ENCODE measurements at regions not wholly inside any gene's neighbourhood (a gene's known extent, or its start where the extent isn't known, plus 50 kb on each side); places are given as distances from the start of the nearest gene placed in this dataset.

DNA sequence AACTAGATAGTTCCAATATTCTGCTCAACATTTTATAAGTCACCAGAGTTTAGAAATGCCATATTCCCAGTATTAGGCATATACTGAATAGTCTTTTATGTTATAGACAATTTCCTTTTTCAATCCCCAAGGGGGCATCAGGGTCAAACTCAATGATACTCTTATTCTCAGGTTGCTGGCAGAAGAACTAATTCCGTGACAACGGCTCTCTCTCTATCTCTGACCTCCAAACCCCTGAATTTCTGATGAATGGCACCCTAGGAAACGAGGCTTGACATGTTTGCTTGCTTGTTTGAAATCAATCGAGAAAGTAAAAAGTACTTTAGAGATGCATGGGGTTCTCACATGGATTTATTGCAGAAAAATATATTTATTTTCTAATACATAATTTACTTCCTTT, 160.1 kb downstream of the CASP12 start:
- Histone ChIP-seq H3K27ac (ENCODE audit: low read depth, low read length) (no peak overlapping the region), H3K9ac (ENCODE audit: low read depth, low read length) (no peak overlapping the region), H3K27me3 (ENCODE audit: insufficient read depth, low read length) (no peaks in the 10 kb centered on the region), H3K9me3 (ENCODE audit: insufficient read depth, low read depth, low read length) (no peaks in the 10 kb centered on the region), H3K36me3 (ENCODE audit: insufficient read depth, low read length) (no peaks in the 10 kb centered on the region), H3K4me1 (ENCODE audit: insufficient read depth, low read length) (no peaks in the 10 kb centered on the region), H3K4me3 (ENCODE audit: low read length) (no peak overlapping the region)
- 96% methylated on average over 4 of the region's 4 CpGs for WGBS

DNA sequence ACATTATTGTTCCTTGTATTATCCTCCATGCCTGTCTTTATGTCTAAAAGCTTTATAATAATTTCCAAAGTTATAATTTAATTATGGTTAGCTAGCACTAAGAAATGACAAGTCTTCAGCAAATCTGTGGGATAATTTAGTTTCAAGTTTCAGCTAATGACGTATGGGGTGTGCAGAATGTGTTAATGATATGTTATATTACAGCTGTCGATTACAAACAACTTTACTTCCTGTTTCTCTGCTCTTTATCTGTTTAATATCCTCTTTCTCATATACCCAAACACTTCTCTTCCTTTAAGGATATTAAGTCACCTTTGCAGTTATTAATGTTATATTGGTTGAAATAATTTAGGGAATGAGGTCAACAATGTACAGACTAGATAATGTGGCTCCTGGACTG, 161.8 kb downstream of the CASP12 start:
- no peaks in the 10 kb centered on the region for H3K4me1 ChIP-seq (ENCODE audit: insufficient read depth, low read length)
- H3K9ac ChIP-seq (ENCODE audit: low read depth, low read length) = no peak overlapping the region
- H3K27me3 ChIP-seq (ENCODE audit: insufficient read depth, low read length) = no peaks in the 10 kb centered on the region
- H3K36me3 ChIP-seq (ENCODE audit: insufficient read depth, low read length) = no peaks in the 10 kb centered on the region
- no peak overlapping the region for H3K4me3 ChIP-seq (ENCODE audit: low read length)
- no peak overlapping the region for H3K27ac ChIP-seq (ENCODE audit: low read depth, low read length)
- 100% methylated on average over 1 of the region's 2 CpGs for whole genome bisulfite sequencing
- no peaks in the 10 kb centered on the region for H3K9me3 ChIP-seq (ENCODE audit: insufficient read depth, low read depth, low read length)

DNA sequence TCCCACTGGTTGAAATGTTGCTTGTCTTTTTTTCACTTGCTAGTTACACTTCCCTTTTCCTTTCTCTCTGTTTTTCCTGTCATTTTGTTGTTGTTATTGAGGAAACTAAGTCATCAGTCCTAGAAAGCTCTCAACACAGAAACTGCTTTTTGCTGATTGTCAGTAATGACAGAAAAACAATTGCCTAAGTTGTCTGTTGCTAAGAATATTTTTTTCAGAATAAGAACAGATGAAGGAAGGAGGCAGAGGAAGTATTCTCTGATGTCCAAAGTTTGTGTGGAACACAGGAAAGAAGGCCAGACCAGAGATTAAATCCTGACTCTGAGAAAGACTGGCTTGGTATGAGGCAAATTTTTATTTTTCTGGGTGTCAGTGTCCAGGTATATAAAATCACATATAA, 163.3 kb downstream of the CASP12 start:
- H3K27me3 ChIP-seq (ENCODE audit: insufficient read depth, low read length) = no peaks in the 10 kb centered on the region
- H3K27ac ChIP-seq (ENCODE audit: low read depth, low read length) = no peak overlapping the region
- no peak overlapping the region for H3K4me3 ChIP-seq (ENCODE audit: low read length)
- H3K4me1 ChIP-seq (ENCODE audit: insufficient read depth, low read length) = no peaks in the 10 kb centered on the region
- H3K9ac ChIP-seq (ENCODE audit: low read depth, low read length) = no peak overlapping the region
- H3K36me3 ChIP-seq (ENCODE audit: insufficient read depth, low read length) = no peaks in the 10 kb centered on the region
- H3K9me3 ChIP-seq (ENCODE audit: insufficient read depth, low read depth, low read length) = no peaks in the 10 kb centered on the region

DNA sequence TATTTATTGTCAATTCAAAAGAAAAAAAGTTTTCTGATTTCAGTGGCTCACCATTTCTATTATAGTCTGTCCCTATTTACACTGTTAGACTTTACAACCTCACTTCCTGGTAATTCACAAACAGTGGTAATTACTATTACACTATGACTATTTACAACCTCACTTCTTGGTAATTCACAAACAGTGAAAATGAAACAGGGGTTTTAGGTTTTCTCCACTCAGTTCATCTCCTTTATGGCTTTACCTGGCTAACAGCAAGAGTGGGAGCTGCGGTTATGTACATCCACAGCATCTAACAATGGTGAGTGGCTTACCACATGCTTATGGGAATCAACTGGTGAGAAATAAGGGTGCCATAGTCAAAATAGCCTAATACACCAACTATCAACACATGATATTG, 166.4 kb downstream of the CASP12 start:
- no peaks in the 10 kb centered on the region for H3K4me1 ChIP-seq (ENCODE audit: insufficient read depth, low read length)
- no peak overlapping the region for H3K9ac ChIP-seq (ENCODE audit: low read depth, low read length)
- no peaks in the 10 kb centered on the region for H3K36me3 ChIP-seq (ENCODE audit: insufficient read depth, low read length)
- no peaks in the 10 kb centered on the region for H3K27me3 ChIP-seq (ENCODE audit: insufficient read depth, low read length)
- WGBS = 88% methylated on average over 1 of the region's 1 CpG
- no peaks in the 10 kb centered on the region for H3K9me3 ChIP-seq (ENCODE audit: insufficient read depth, low read depth, low read length)
- no peak overlapping the region for H3K27ac ChIP-seq (ENCODE audit: low read depth, low read length)
- H3K4me3 ChIP-seq (ENCODE audit: low read length) = no peak overlapping the region

DNA sequence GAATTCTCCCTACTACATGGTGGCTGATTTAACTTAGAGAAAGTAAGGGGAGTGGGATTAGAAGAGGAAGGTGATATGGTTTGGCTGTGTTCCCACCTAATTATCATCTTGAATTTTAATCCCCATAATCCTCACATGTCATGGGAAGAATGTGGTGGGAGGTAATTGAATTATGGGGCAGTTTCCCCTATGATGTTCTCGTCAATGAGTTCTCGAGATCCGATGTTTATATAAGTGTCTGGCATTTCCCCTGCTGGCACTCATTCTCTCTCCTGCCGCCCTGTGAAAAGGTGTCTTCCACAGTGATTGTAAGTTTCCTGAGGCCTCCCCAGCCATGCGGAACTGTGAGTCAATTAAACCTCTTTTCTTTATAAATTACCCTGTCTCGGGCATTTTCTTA, 169.3 kb downstream of the CASP12 start:
- no peaks in the 10 kb centered on the region for H3K36me3 ChIP-seq (ENCODE audit: insufficient read depth, low read length)
- H3K9ac ChIP-seq (ENCODE audit: low read depth, low read length) = no peak overlapping the region
- WGBS = 88% methylated on average over 5 of the region's 6 CpGs
- no peaks in the 10 kb centered on the region for H3K9me3 ChIP-seq (ENCODE audit: insufficient read depth, low read depth, low read length)
- H3K4me1 ChIP-seq (ENCODE audit: insufficient read depth, low read length) = no peaks in the 10 kb centered on the region
- H3K4me3 ChIP-seq (ENCODE audit: low read length) = no peak overlapping the region
- H3K27ac ChIP-seq (ENCODE audit: low read depth, low read length) = no peak overlapping the region
- no peaks in the 10 kb centered on the region for H3K27me3 ChIP-seq (ENCODE audit: insufficient read depth, low read length)

DNA sequence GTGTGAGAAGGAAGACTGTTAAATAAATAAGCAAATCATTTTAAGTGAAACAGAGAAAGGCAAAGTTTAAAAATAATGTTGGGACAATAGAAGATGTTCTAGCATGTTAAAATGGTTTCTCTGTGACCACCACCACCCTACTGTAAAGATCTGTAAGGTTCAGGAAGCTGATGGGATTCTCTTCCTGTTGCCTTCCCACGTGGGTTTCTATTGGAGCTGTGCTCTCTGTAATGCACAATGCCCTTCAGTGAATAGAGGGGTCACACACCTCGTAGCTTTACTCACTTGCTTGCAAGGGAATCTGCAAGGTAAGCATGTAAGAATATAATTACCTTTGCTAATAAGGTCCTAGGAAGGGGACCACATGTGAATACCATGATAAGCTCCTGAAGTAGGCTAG, 170.5 kb downstream of the CASP12 start:
- H3K4me3 ChIP-seq (ENCODE audit: low read length) = no peak overlapping the region
- H3K27ac ChIP-seq (ENCODE audit: low read depth, low read length) = no peak overlapping the region
- no peaks in the 10 kb centered on the region for H3K36me3 ChIP-seq (ENCODE audit: insufficient read depth, low read length)
- peaks cover 9% of the 10 kb centered on the region; the same call in 1 of the 2 replicates for H3K9me3 ChIP-seq (ENCODE audit: insufficient read depth, low read depth, low read length)
- 74% methylated on average over 2 of the region's 2 CpGs for WGBS
- H3K9ac ChIP-seq (ENCODE audit: low read depth, low read length) = no peak overlapping the region
- no peaks in the 10 kb centered on the region for H3K27me3 ChIP-seq (ENCODE audit: insufficient read depth, low read length)
- no peaks in the 10 kb centered on the region for H3K4me1 ChIP-seq (ENCODE audit: insufficient read depth, low read length)

DNA sequence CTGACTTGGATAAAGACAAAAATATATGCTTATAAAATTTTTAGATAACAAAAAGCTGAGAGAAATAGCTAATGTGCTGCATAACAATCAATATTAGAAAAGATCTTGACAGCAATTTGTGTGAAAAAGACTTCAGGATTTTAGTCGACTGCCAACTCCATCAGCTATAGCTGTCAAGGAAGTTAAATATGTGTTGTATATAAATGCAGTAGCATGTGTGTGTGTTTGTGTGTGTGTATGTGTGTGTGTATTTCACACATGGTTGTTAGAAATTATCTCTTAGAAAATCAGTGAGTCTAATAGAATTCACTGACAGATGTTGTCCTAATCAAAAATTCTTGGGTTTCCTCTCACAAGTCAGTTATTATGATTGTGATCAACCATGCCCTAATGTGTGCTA, 171.2 kb downstream of the CASP12 start:
- H3K9ac ChIP-seq (ENCODE audit: low read depth, low read length) = no peak overlapping the region
- no peak overlapping the region for H3K4me3 ChIP-seq (ENCODE audit: low read length)
- no peak overlapping the region for H3K27ac ChIP-seq (ENCODE audit: low read depth, low read length)
- H3K9me3 ChIP-seq (ENCODE audit: insufficient read depth, low read depth, low read length) = peaks cover 11% of the 10 kb centered on the region; the same call in 1 of the 2 replicates
- WGBS = 96% methylated on average over 1 of the region's 1 CpG
- no peaks in the 10 kb centered on the region for H3K4me1 ChIP-seq (ENCODE audit: insufficient read depth, low read length)
- H3K36me3 ChIP-seq (ENCODE audit: insufficient read depth, low read length) = no peaks in the 10 kb centered on the region
- H3K27me3 ChIP-seq (ENCODE audit: insufficient read depth, low read length) = no peaks in the 10 kb centered on the region

DNA sequence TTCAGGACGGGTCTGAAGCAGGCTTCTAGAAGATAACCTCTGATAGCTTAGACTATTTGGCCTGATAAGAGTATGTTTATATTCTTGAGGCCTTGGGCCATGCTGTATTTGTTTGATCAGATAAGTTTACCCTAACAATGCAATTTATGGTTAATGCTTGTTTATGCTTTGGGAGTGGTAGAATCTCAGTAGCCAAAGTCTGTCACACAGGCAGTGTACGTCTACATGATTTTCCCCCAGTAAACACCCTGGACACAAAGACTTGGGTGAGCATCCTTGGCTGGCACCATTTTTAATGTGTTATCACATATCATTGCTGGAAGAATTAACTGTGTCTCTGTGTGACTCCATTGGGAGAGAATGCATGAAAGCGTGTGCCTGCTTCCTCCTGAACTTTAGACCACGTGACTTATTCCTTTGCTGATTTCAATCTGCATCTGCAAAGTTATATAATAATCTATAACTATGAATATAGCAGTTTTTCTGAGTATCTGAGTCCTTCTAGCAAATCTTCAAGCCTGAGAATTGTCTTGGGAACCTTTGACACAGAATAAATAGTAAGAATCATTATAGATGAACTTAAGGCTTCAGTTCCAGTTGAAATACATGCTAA, 172.4 kb downstream of the CASP12 start:
- H3K4me1 ChIP-seq (ENCODE audit: insufficient read depth, low read length) = no peaks in the 10 kb centered on the region
- H3K27ac ChIP-seq (ENCODE audit: low read depth, low read length) = no peak overlapping the region
- no peaks in the 10 kb centered on the region for H3K36me3 ChIP-seq (ENCODE audit: insufficient read depth, low read length)
- H3K9ac ChIP-seq (ENCODE audit: low read depth, low read length) = no peak overlapping the region
- peaks cover 11% of the 10 kb centered on the region; the same call in 1 of the 2 replicates for H3K9me3 ChIP-seq (ENCODE audit: insufficient read depth, low read depth, low read length)
- WGBS = 95% methylated on average over 3 of the region's 4 CpGs
- H3K4me3 ChIP-seq (ENCODE audit: low read length) = no peak overlapping the region
- no peaks in the 10 kb centered on the region for H3K27me3 ChIP-seq (ENCODE audit: insufficient read depth, low read length)

DNA sequence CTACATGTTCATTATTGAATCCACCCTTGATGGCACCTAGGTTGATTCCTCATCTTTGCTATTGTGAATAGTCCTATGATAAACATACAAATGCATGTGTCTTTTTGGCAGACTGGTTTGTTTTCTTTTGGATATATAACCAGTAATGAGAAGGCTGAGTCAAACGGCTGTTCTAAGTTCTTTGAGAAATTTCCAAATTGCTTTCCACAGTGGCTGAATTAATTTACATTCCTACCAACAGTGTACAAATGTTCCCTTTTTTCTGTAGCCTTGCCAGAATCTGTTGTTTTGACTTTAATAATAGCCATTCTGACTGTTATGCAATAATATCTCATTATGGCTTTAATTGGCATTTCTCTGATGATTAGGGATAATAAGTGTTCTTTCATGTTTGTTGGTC, 184.9 kb downstream of the CASP12 start:
- no peaks in the 10 kb centered on the region; the same call in 1 of the 2 replicates for H3K4me1 ChIP-seq (ENCODE audit: insufficient read depth, low read length)

DNA sequence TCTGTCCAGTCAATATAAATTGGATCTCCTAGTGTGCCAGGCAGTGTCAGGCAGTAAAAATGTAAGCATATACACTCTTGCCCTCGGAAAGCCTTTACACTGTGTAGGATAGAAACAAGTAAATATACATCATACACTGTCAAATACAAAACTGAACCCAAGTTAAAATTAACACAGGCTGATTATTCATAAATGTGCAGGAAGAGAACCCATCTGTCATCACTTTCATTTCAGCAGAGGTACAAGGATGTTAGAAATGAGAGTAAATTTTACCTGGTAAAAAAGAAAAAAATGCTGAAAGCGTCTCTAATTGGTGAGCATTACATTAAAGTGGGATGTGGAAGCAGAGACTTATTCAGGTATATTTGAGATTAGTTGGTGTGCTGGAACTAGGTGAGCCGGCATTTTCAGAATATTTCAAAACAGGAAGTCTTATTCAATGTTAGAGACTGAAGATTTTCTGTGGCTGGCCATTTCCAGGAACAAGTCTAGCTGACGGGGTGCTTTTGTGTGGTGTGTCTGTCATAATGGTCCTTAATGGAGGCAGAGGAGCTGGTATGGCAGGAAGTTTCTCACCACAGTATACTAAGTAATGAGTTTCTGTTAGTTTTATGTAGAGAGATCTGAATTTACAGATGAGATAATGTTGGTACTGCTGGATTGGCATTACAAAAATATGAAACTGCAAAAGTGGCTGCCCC, 192.6 kb downstream of the CASP12 start:
- Histone ChIP-seq H3K36me3 (ENCODE audit: insufficient read depth, low read length) (no peaks in the 10 kb centered on the region), H3K9ac (ENCODE audit: low read depth, low read length) (no peak overlapping the region), H3K4me1 (ENCODE audit: insufficient read depth, low read length) (peaks cover 15% of the 10 kb centered on the region), H3K9me3 (ENCODE audit: insufficient read depth, low read depth, low read length) (no peaks in the 10 kb centered on the region), H3K4me3 (ENCODE audit: low read length) (no peak overlapping the region), H3K27me3 (ENCODE audit: insufficient read depth, low read length) (no peaks in the 10 kb centered on the region), H3K27ac (ENCODE audit: low read depth, low read length) (no peak overlapping the region)
- WGBS = 89% methylated on average over 3 of the region's 4 CpGs

More for the DNA sequence above, 184.9 kb downstream of the CASP12 start:
- Histone ChIP-seq H3K9me3 (ENCODE audit: insufficient read depth, low read depth, low read length) (no peaks in the 10 kb centered on the region), H3K36me3 (ENCODE audit: insufficient read depth, low read length) (no peaks in the 10 kb centered on the region), H3K4me3 (ENCODE audit: low read length) (no peak overlapping the region), H3K27me3 (ENCODE audit: insufficient read depth, low read length) (no peaks in the 10 kb centered on the region), H3K27ac (ENCODE audit: low read depth, low read length) (no peak overlapping the region), H3K9ac (ENCODE audit: low read depth, low read length) (no peak overlapping the region)
- WGBS = 93% methylated on average over 1 of the region's 1 CpG

DNA sequence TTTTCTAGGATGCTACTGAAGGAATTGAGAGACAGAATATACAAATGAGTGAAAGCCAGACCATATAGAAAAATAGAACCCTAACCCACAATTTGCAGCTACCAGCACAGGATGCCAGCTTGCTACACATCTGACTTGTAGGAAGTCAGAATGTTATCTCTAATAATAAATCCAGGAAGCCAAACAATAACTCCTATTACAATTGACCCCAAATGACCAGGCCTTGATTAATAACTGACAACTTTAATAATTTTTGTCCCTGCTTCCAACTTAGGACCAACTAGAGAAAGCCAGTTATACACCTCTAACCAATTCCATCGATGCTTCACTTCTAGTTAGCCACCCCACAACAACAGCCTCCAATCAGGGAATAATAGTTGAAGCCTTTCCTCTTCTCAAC, 193.4 kb downstream of the CASP12 start:
- no peaks in the 10 kb centered on the region for H3K27me3 ChIP-seq (ENCODE audit: insufficient read depth, low read length)
- H3K9me3 ChIP-seq (ENCODE audit: insufficient read depth, low read depth, low read length) = no peaks in the 10 kb centered on the region
- no peak overlapping the region for H3K4me3 ChIP-seq (ENCODE audit: low read length)
- no peak overlapping the region for H3K9ac ChIP-seq (ENCODE audit: low read depth, low read length)
- no peaks in the 10 kb centered on the region for H3K36me3 ChIP-seq (ENCODE audit: insufficient read depth, low read length)
- H3K4me1 ChIP-seq (ENCODE audit: insufficient read depth, low read length) = peaks cover 15% of the 10 kb centered on the region
- no peak overlapping the region for H3K27ac ChIP-seq (ENCODE audit: low read depth, low read length)
- WGBS = 94% methylated on average over 1 of the region's 1 CpG

All from HUES64 (cell line).